ENCODE measurements at regions not wholly inside any gene's neighbourhood (a gene's known extent, or its start where the extent isn't known, plus 50 kb on each side); places are given as distances from the start of the nearest gene placed in this dataset.
"Not testable (repeated sequence)": the region's sequence is repeated elsewhere in the genome, so short reads cannot be mapped to it uniquely, and the experiment has no call there.

DNA sequence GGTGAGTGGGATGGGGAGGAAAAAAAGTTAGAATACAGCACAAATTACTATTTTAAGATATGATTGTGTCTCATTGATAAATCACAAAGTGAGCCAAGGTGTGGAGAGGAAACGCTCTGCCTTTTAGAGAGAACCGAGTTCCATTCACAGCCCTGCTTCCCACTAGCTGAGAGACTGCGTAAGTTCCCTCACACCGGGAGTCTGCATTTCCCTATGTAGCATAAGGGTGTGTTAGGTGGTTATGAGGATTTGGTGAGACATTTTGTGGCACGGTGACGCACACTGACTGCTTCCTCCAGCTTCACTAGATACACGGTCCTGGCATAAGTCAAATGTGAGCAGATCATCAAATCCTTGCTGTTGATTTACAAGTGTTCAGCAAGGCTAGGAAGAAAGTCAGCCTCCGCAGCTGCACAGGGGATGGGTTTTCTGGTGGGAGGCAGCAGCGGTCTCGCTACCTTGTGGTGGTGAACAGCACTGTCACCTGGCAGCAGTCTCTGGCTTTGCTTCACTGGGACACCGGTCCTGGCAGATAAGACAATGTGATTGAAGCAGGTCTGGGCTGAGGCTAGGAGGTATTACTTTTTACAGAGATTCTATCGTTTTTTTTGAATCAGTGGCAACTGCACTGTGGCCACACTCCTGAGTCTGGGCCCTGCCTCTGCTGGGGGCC lies 312.2 kb upstream of the B3GAT1 start:
- no peak for DNase-seq (ENCODE audit: extremely low read depth, low read depth)
- TF ChIP-seq, protein P1, sequence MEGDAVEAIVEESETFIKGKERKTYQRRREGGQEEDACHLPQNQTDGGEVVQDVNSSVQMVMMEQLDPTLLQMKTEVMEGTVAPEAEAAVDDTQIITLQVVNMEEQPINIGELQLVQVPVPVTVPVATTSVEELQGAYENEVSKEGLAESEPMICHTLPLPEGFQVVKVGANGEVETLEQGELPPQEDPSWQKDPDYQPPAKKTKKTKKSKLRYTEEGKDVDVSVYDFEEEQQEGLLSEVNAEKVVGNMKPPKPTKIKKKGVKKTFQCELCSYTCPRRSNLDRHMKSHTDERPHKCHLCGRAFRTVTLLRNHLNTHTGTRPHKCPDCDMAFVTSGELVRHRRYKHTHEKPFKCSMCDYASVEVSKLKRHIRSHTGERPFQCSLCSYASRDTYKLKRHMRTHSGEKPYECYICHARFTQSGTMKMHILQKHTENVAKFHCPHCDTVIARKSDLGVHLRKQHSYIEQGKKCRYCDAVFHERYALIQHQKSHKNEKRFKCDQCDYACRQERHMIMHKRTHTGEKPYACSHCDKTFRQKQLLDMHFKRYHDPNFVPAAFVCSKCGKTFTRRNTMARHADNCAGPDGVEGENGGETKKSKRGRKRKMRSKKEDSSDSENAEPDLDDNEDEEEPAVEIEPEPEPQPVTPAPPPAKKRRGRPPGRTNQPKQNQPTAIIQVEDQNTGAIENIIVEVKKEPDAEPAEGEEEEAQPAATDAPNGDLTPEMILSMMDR (IDR thresholded peaks at IDR 0.05; ENCODE audit: low read depth, low read length, missing control alignments) = no peak
- no peak overlapping the region for H3K4me3 ChIP-seq (replicated peaks; ENCODE audit: low read depth, low read length)

DNA sequence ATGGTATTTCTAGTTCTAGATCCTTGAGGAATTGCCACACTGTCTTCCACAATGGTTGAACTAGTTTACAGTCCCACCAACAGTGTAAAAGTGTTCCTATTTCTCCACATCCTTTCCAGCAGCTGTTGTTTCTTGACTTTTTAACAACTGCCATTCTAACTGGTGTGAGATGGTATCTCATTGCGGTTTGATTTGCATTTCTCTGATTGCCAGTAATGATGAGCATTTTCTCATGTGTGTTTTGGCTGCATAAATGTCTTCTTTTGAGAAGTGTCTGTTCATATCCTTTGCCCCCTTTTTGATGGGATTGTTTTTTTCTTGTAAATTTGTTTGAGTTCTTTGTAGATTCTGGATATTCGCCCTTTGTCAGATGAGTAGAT lies 308.6 kb upstream of the B3GAT1 start:
- not testable (repeated sequence) for H3K4me3 ChIP-seq (replicated peaks; ENCODE audit: low read depth, low read length); DNase-seq (ENCODE audit: extremely low read depth, low read depth)

DNA sequence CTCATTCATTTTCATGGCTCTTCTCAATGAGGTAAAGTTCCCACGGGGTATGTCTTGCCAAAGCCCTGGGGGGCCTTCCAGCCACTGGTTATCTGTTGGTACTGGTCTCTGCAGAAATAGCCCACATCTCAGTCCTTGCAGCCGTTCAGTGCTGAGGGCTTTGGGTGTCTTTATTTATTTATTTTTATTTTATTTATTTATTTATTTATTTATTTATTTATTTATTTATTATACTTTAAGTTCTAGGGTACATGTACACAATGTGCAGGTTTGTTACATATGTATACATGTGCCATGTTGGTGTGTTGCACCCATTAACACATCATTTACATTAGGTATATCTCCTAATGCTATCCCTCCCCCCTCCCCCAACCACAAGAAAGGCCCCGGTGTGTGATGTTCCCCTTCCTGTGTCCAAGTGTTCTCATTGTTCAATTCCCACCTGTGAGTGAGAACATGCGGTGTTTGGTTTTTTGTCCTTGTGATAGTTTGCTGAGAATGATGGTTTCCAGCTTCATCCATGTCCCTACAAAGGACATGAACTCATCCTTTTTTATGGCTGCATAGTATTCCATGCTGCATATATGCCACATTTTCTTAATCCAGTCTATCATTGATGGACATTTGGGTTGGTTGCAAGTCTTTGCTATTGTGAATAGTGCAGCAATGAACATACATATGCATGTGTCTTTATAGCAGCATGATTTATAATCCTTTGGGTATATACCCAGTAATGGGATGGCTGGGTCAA lies 308.1 kb upstream of the B3GAT1 start:
- DNase-seq (ENCODE audit: extremely low read depth, low read depth); H3K4me3 ChIP-seq (replicated peaks; ENCODE audit: low read depth, low read length): not testable (repeated sequence)

DNA sequence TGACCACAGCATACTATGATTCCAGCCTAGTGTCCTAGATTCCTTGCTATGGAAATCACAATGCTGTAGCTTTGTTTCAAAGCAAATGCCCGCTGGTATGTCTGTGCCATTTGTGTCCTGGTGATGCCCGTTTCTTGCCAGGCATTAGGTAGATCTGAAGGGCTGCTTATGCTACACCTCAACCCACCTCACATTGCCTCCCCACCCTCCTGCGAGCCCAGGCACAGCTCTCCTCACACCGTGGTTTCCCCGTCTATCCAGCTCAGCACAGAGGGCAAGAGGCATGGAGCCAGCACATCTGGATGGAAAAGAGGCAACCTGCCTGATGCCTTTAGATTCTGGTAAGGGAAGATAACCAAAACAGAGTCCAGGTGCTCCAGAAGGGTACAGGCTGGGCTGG lies 307.4 kb upstream of the B3GAT1 start:
- TF ChIP-seq, protein P1 (IDR thresholded peaks at IDR 0.05; ENCODE audit: low read depth, low read length, missing control alignments) = no peak
- no peak overlapping the region for H3K4me3 ChIP-seq (replicated peaks; ENCODE audit: low read depth, low read length)
- DNase-seq (ENCODE audit: extremely low read depth, low read depth) = no peak

DNA sequence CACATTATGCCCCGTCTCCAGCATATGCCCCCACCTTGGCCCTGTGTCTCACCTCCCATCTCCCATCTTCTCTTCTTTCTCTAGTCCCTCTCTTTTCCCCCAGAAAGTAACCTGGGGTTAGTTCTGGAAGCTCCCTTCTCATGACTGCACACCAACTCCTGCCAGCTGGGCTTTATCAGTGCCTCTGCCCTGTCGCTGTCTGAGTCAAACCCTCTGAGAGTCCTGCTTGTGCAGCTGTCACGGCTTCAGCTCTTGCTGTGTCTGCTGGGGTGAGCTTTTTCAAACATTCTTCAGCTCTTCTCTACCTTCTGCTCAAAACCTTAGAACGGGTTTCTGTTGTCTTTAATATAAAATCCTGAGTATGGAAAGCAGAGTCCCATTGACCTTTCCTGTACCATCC lies 304.5 kb upstream of the B3GAT1 start:
- H3K4me3 ChIP-seq (replicated peaks; ENCODE audit: low read depth, low read length) = no peak overlapping the region
- no peak for DNase-seq (ENCODE audit: extremely low read depth, low read depth)
- TF ChIP-seq, protein P1 (IDR thresholded peaks at IDR 0.05; ENCODE audit: low read depth, low read length, missing control alignments) = no peak

DNA sequence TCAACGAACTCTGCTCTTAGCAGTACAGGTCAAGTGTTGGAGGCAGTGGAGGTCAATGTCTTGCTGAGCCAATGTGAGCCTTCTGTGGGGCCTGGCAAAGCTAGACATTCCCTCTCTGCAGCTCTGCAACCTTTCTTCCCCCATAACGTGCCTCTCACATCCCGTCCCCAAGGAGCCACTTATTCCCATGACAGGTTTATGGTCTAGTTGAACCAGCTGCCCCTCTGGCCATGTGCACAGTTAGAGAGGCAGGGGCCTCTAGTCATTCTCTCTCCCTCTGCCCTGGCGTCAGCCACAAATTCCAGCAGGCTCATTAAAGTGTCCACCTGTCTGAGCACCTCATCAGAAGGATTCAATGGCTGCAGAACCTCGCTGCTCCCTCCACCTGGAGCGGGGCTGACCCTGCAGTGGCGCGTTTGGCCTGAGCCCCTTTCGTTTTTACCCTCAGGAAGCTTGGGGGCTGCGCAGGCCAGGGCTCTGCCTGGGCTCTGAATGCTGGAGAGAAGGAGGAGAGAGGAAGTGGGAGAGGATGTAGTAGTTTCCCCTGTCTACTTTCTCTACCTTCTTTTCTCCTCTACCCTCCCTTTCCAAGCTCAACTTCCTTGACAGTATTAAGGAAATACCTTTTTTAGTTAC lies 302.1 kb upstream of the B3GAT1 start:
- no peak for DNase-seq (ENCODE audit: extremely low read depth, low read depth)
- no peak overlapping the region for H3K4me3 ChIP-seq (replicated peaks; ENCODE audit: low read depth, low read length)
- TF ChIP-seq, protein P1 (IDR thresholded peaks at IDR 0.05; ENCODE audit: low read depth, low read length, missing control alignments) = no peak

DNA sequence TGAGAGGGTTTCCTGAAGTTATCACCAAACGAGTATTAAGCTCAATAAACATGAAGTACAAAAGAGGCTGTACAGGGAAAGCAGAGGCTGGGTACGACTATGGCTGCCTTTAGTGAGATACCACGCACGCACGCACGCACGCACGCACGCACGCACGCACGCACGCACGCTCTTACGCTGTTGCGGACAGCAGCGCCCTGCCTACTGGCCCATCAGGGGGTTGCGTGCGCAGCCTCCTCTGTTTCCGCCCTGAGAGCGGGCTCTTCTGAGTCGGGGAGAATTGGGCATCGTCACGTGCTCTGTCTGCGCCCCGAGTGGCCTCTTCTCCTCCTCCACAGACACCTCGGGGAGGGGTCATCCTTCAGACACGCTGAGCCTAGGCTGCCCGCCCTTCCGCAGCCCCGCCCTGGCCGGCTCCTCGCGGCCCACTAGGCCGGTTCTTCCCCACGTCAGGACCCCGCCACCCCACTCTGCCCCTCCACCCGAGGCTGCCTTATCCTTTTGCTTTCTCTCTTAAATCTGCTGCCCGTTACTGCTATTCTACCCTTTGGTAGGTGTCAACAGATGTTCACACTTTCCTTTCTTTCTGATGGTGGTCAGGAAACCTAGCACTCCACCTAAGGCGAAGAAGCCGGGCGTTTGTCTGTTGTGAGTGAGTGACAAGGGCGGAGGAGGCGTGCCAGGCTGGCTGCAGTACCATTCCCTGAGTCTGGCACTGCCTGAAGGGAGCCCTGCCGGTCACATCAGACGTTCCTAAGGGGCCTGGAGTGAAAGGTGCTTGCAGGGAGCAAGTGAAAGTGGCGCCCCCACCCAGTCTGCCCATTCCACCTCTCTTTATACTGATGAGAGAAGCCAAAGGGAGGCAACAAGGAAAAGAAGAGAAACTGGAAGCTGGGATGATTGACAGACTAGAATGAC lies 300.4 kb upstream of the B3GAT1 start:
- DNase-seq (ENCODE audit: extremely low read depth, low read depth) = no peak
- no peak overlapping the region for H3K4me3 ChIP-seq (replicated peaks; ENCODE audit: low read depth, low read length)
- TF ChIP-seq, protein P1 (IDR thresholded peaks at IDR 0.05; ENCODE audit: low read depth, low read length, missing control alignments) = no peak

Measured in HFF-Myc (cell line).